ENCODE measurements at regions not wholly inside any gene's neighbourhood (a gene's known extent, or its start where the extent isn't known, plus 50 kb on each side); places are given as distances from the start of the nearest gene placed in this dataset.

DNA sequence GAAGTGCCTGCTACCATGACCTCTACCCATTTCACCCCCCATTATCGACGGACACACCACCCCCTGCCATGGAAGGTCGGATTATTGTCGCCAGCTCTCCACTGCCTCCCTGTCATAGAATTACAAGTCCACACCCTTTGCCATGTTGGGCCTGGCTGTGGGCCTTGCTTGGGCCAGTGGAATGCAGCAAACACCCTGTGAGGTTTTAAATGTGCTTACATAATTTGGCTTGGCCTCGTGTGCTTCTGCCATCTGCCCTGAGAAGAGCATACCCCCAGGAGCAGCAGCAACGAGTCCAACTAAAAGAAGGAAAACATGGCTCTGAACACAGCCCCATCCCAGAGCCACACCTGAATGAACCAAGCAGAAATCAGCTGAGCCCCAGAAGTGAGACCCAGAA, 94.1 kb upstream of the PRDM11 start:
- Histone ChIP-seq H3K4me1 (no peaks in the 10 kb centered on the region), H3K27ac (no peak overlapping the region), H3K27me3 (peaks cover 0 to 7% of the 10 kb centered on the region in 2 donors), H3K4me3 (no peak overlapping the region), H3K36me3 (no peaks in the 10 kb centered on the region), H3K9me3 (no peaks in the 10 kb centered on the region)
- intact Hi-C loops (cut with DNase I; ENCODE audit: low total_unique reads): no loop called here
- TF ChIP-seq, protein P1, sequence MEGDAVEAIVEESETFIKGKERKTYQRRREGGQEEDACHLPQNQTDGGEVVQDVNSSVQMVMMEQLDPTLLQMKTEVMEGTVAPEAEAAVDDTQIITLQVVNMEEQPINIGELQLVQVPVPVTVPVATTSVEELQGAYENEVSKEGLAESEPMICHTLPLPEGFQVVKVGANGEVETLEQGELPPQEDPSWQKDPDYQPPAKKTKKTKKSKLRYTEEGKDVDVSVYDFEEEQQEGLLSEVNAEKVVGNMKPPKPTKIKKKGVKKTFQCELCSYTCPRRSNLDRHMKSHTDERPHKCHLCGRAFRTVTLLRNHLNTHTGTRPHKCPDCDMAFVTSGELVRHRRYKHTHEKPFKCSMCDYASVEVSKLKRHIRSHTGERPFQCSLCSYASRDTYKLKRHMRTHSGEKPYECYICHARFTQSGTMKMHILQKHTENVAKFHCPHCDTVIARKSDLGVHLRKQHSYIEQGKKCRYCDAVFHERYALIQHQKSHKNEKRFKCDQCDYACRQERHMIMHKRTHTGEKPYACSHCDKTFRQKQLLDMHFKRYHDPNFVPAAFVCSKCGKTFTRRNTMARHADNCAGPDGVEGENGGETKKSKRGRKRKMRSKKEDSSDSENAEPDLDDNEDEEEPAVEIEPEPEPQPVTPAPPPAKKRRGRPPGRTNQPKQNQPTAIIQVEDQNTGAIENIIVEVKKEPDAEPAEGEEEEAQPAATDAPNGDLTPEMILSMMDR (IDR thresholded peaks at IDR 0.05): no peak
- no peak for DNase-seq

GRCh38 chr11:45053736-45054446, 92.5 kb upstream of the PRDM11 start:
- intact Hi-C loops (cut with DNase I; ENCODE audit: low total_unique reads): no loop called here
- Histone ChIP-seq H3K27ac (no peak overlapping the region), H3K36me3 (no peaks in the 10 kb centered on the region), H3K27me3 (peaks cover 0 to 7% of the 10 kb centered on the region in 2 donors), H3K4me3 (no peak overlapping the region), H3K9me3 (no peaks in the 10 kb centered on the region), H3K4me1 (no peaks in the 10 kb centered on the region)
- TF ChIP-seq, protein P1 (IDR thresholded peaks at IDR 0.05): no peak
- no peak for DNase-seq

DNA sequence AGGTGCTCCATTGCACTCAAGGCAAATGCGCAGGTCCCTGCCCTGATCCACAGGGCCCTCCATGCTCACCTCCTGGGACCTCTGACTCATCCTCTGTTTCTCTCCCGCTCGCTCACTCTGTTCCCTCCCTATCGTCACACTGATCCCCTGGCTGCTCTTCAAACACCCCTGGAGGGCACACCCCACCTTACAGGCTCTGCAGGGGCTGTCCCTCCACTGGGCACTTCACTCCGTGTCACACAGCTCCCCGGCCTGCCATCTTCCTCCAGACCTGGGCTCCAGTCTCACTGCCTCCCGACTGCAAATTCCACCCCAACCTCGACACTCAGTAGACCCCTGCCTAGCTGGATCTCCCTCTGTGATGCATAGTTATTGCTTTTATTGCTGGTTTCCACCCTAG, 91.5 kb upstream of the PRDM11 start:
- Histone ChIP-seq H3K36me3 (no peaks in the 10 kb centered on the region), H3K9me3 (no peaks in the 10 kb centered on the region), H3K4me3 (no peak overlapping the region), H3K27me3 (peaks cover 0 to 7% of the 10 kb centered on the region in 2 donors), H3K4me1 (no peaks in the 10 kb centered on the region), H3K27ac (no peak overlapping the region)
- intact Hi-C loops (cut with DNase I; ENCODE audit: low total_unique reads): no loop called here
- DNase-seq: no peak
- TF ChIP-seq, protein P1 (IDR thresholded peaks at IDR 0.05): no peak

DNA sequence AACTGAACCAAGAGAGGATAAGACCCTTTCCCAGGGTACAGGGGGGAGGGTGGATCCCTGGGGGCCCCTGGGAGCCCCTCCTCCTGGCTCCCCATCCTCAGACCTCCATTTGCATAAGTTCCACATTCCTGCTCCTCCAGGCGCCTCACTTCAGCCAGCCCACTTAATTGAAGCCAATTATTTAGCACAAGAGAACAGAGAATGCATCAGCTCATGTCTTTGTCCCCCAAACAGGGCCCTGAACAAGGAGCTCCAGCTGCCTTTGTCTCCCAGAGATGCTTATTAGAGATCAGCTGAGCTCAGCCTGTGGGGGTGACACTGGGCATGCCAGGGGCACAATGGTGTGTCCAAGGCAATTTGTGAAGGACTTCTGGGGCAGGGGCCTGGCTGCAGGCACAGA, 89.9 kb upstream of the PRDM11 start:
- TF ChIP-seq, protein P1 (IDR thresholded peaks at IDR 0.05): no peak
- intact Hi-C loops (cut with DNase I; ENCODE audit: low total_unique reads): no loop called here
- Histone ChIP-seq H3K4me3 (no peak overlapping the region), H3K27me3 (peaks cover 0 to 7% of the 10 kb centered on the region in 2 donors), H3K27ac (no peak overlapping the region), H3K4me1 (no peaks in the 10 kb centered on the region), H3K36me3 (no peaks in the 10 kb centered on the region), H3K9me3 (no peaks in the 10 kb centered on the region)
- DNase-seq: no peak

GRCh38 chr11:45057938-45058646, 88.3 kb upstream of the PRDM11 start:
- Histone ChIP-seq H3K9me3 (peaks cover 0 to under 1% (median 0%) of the 10 kb centered on the region in 3 donors), H3K36me3 (no peaks in the 10 kb centered on the region), H3K27ac (no peak overlapping the region), H3K4me1 (no peaks in the 10 kb centered on the region), H3K27me3 (peaks cover 0 to 7% of the 10 kb centered on the region in 2 donors), H3K4me3 (no peak overlapping the region)
- peak in 1 of 2 donors; percentile 37 for DNase-seq
- TF ChIP-seq, protein P1 (IDR thresholded peaks at IDR 0.05): no peak
- intact Hi-C loops (cut with DNase I; ENCODE audit: low total_unique reads): no loop called here

All from tibial artery (tissue), 4 donors.